ENCODE measurements at regions not wholly inside any gene's neighbourhood (a gene's known extent, or its start where the extent isn't known, plus 50 kb on each side); places are given as distances from the start of the nearest gene placed in this dataset.

DNA sequence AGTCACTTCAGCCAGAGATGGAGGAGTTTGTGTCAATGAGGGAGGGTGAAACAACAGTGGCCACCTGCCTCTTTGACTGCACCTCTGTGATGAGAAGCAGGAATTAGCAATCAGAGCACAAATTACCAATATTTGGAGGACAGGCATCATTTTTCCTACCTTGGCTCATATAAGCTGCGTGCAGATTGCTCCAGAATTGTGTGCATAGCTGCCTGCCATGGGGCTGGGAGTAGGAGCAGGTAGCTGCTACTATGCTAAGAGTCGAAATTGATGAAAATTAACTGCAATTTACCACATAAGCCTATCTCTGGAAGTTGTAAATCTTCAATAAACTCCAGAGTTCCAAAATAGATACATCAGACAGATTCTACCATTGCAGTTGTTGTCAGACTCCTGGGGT lies 167.5 kb upstream of the HTR2A start:
- Mint-ChIP-seq H3K4me3 (no peak overlapping the region), H3K36me3 (ENCODE audit: low read depth) (no peaks in the 10 kb centered on the region), H3K4me1 (no peaks in the 10 kb centered on the region), H3K27me3 (peaks cover 5% of the 10 kb centered on the region), H3K27ac (no peak overlapping the region), H3K9me3 (peaks cover 13% of the 10 kb centered on the region)
- ATAC-seq (replicated peaks), result no peak

DNA sequence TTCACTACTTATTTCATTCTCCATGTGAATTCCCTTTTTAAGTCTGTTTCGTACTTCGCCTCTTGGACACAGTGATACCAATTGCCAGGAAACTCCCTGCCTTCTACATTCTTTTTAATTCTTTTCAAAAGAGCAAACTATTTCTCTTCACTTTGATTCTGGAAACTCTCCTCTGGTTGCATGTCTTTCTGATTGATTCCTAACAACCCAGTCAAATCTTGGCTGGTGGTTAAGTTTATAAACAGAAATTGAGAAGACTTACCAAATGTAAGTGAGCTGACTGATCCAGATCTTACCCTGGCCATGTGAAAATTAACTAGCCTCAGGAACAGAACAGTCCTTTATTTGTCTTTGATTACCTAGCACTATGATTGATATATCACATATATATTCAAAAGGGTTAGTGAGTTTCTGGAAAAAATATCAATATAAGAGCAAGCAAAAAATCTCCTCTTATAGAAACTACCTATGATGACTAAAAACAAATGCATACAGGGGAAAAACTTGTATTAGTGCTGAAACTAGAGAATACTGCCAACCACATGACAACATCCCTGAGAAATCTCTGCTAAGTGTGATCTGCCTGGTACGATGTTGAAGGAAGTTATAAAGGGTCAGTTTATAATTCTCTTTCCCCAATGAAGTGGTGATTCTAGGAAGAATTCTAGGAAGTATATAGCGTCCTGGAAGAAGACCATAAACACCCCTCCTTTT lies 152.6 kb upstream of the HTR2A start:
- no peak for ATAC-seq (replicated peaks)
- no peak overlapping the region for H3K27ac Mint-ChIP-seq
- no peaks in the 10 kb centered on the region for H3K9me3 Mint-ChIP-seq
- no peak overlapping the region for H3K4me3 Mint-ChIP-seq
- H3K4me1 Mint-ChIP-seq, result no peaks in the 10 kb centered on the region
- peaks cover 7% of the 10 kb centered on the region for H3K27me3 Mint-ChIP-seq
- no peaks in the 10 kb centered on the region for H3K36me3 Mint-ChIP-seq (ENCODE audit: low read depth)

DNA sequence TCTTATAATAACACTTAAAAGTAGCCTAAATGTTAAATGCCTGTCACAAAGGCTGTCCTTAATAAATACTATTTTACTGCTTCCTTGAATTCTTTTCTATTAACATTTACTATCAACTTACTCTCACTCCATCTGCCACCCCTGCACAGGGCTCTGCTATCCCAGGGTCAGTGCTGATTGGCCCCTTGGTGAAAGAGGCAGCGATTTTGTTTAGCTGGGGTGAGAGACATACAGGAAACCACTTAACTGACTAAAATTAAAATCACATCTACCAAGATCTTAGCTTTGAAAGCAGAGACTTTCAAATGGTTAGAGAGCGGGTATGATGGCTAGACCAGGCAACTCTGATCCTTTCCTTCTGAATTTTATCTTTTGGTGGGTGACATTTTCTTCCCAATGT lies 149.9 kb upstream of the HTR2A start:
- H3K36me3 Mint-ChIP-seq (ENCODE audit: low read depth), result no peaks in the 10 kb centered on the region
- H3K9me3 Mint-ChIP-seq, result no peaks in the 10 kb centered on the region
- no peak overlapping the region for H3K27ac Mint-ChIP-seq
- H3K4me3 Mint-ChIP-seq, result no peak overlapping the region
- no peaks in the 10 kb centered on the region for H3K4me1 Mint-ChIP-seq
- peaks cover 15% of the 10 kb centered on the region for H3K27me3 Mint-ChIP-seq
- ATAC-seq (replicated peaks), result no peak

DNA sequence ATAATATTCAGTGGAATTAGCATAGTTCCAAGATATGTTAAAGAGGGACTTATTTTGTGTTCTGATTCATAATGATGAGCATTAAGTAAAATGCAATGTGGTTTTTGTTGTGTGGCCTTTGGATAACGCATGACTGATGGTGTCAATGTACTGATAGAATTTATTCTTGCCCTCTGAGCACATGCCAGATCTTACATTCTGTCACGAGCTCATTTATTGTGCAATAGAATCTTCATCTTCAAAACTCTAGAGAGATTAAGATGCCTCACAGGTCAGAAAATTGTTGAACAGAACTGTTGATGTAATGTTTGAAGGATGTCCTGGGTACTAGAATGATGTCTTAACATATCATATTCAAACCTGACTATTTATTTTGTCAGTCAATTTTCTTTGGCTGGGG lies 148.0 kb upstream of the HTR2A start:
- H3K27ac Mint-ChIP-seq, result no peak overlapping the region

DNA sequence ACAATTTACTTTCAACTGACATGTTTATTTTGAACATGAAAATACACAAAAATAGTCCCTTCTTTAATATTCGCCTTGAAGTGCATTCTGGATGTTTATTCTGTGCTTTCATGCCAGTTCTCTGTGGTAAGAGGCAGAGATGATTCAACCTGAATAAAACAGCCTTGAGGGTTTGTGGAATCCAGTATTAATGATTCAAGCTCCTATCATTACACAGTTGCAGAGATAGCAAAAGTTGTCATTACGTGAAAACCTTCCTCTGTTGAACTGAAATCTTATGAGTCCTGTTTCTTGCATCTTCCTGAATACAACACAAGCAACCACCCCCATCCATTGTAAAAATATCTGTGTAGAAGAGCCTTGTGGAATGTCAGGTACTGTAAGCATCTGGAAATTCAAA lies 142.3 kb upstream of the HTR2A start:
- Mint-ChIP-seq H3K27ac (no peak overlapping the region), H3K4me1 (no peaks in the 10 kb centered on the region), H3K9me3 (no peaks in the 10 kb centered on the region), H3K36me3 (ENCODE audit: low read depth) (no peaks in the 10 kb centered on the region), H3K4me3 (no peak overlapping the region), H3K27me3 (peaks cover 22% of the 10 kb centered on the region)
- no peak for ATAC-seq (replicated peaks)

More for the DNA sequence above, 148.0 kb upstream of the HTR2A start:
- no peaks in the 10 kb centered on the region for H3K36me3 Mint-ChIP-seq (ENCODE audit: low read depth)
- no peaks in the 10 kb centered on the region for H3K4me1 Mint-ChIP-seq
- ATAC-seq (replicated peaks), result no peak
- no peak overlapping the region for H3K4me3 Mint-ChIP-seq
- H3K27me3 Mint-ChIP-seq, result peaks cover 22% of the 10 kb centered on the region
- H3K9me3 Mint-ChIP-seq, result no peaks in the 10 kb centered on the region

DNA sequence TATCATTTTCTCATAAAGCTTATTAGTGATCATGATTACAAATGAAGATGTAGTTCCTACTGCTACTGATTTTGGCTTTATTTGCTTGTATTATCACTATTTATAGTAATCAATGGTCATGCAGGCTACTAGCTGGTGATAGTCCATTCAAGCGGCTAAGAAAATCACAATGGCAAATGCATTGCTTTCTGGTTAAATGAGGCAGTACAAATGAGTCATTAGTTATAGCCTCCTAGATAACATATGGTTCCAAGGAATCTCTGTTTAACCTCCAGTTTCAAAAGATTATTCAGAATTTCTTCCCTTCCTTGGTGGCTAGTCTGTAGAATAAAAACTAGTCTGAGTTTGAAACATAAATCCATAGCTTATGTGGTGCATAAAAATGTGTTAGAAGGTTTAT lies 141.3 kb upstream of the HTR2A start:
- no peak for ATAC-seq (replicated peaks)
- Mint-ChIP-seq H3K4me1 (no peaks in the 10 kb centered on the region), H3K4me3 (no peak overlapping the region), H3K36me3 (ENCODE audit: low read depth) (no peaks in the 10 kb centered on the region), H3K27ac (no peak overlapping the region), H3K9me3 (no peaks in the 10 kb centered on the region), H3K27me3 (peaks cover 19% of the 10 kb centered on the region)

DNA sequence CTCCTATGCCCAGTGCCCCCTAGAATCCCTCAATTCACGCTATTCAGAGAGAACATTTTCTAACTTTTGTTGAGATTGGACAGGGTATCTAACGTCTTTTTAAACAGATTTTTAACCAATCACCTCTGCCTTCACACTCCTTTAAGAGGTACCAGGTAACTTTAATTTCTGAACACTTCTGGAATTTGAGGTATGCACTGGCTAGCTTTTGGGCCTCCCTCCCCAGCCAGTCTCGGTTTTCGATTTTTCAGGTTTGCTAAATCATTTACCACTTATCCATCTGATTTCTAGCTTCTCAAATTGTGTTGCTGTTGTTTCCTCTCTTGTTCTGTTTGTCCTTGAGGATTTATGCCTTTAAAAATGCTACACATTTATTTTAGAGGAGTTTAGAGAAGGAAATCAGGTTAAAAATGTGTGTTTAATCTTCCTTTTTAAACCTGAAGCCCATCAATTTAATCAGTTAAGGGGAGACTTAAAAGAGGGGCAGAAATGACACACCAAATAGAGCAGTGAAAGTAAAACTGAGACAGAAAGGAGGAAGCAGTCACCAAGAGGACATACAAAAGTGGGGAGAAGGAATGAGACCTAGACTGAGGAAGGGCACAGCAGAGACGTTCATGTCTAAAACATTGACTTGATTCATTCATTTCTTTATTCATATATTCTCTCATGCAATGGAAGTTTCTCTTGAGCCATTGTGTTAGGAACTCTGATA lies 139.6 kb upstream of the HTR2A start:
- ATAC-seq (replicated peaks), result no peak
- peaks cover 19% of the 10 kb centered on the region for H3K27me3 Mint-ChIP-seq
- no peak overlapping the region for H3K4me3 Mint-ChIP-seq
- H3K9me3 Mint-ChIP-seq, result no peaks in the 10 kb centered on the region
- no peak overlapping the region for H3K27ac Mint-ChIP-seq
- H3K36me3 Mint-ChIP-seq (ENCODE audit: low read depth), result no peaks in the 10 kb centered on the region
- H3K4me1 Mint-ChIP-seq, result no peaks in the 10 kb centered on the region

DNA sequence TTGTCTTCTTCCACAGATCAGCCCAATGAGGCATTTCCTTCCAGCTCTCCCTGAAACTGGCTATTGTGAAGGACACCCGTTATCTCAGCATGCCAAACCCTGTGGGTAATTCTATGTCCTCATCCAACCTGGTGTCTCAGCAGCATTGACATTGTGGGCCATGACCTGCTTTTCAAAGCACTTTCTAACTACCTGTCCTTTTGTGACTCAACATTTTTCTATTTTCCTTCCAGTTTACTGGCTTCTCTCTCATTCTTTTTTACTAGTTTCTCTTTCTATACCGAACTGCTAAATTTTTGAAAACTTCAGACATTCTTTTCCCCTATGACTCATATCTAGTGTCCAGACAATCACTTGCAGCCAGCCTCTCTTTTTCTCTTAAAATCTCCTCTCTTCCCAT lies 136.4 kb upstream of the HTR2A start:
- H3K9me3 Mint-ChIP-seq, result no peaks in the 10 kb centered on the region
- no peak overlapping the region for H3K4me3 Mint-ChIP-seq

DNA sequence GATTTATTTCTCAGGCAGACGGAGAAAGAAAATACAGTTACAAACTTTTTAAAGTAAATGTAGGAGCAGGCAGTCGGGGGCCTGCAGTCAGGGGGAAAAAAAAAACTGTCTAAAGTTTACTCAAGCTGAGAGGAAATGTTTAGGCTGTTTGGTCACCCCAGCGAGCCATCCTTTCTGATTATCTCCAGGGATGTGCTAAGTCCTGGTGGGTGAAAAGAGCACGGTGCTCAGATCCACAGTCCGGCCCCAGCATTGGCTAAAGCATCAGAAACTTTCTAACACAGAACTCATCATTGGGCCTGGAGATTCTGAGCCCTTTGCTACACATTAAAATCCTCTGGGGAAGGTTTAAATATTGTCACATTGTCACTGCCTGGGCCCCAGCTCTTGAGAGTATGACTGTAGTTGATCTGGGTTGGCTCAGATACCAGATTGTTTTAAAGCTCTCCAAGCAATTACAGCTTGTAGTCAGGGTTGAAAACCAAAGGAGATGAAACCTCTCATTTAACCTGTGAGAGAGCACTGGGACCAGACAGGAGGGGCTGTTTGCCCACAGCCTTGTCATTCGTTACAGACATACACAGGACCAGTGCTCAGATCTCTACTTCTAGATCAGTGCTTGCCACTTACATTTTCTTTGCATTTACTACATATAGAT lies 131.1 kb upstream of the HTR2A start:
- Mint-ChIP-seq H3K9me3 (no peaks in the 10 kb centered on the region), H3K4me1 (no peaks in the 10 kb centered on the region), H3K4me3 (no peak overlapping the region), H3K27me3 (peaks cover 3% of the 10 kb centered on the region), H3K36me3 (ENCODE audit: low read depth) (no peaks in the 10 kb centered on the region), H3K27ac (no peak overlapping the region)
- ATAC-seq (replicated peaks), result no peak

More for the DNA sequence above, 136.4 kb upstream of the HTR2A start:
- Mint-ChIP-seq H3K4me1 (no peaks in the 10 kb centered on the region), H3K27me3 (peaks cover 12% of the 10 kb centered on the region), H3K27ac (no peak overlapping the region), H3K36me3 (ENCODE audit: low read depth) (no peaks in the 10 kb centered on the region)
- ATAC-seq (replicated peaks), result no peak

DNA sequence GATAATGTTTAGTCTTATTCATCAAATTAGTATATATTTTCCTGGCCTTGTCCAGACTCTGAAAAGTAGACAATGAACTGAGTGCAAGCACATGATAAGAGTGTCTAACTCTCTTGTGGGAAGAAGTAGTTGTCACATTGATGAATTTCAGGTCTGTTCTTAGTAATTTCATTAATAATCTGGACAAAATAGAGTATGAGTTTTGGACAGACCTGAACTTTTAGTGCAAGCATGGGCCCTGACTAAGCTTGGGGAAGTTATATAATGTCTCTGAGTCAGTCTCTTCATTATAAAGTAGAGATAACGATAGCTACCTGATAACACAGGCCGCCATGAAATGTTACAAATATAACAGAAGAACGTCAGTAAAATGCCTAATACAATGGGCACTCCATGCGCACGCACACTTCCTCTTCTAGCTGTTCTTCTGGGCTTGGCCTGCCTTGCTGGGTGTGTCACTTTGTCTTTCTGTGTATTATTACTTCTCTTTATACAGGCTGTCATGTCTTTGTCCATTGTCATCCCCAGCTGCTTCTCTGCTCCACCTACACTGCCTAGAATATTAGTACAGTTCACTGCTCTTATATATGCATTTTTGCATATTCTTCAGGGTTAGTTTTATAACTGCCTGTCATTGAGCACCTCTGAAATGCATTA lies 129.1 kb upstream of the HTR2A start:
- Mint-ChIP-seq H3K36me3 (ENCODE audit: low read depth) (no peaks in the 10 kb centered on the region), H3K4me3 (no peak overlapping the region), H3K27me3 (peaks cover 3% of the 10 kb centered on the region), H3K4me1 (no peaks in the 10 kb centered on the region), H3K9me3 (no peaks in the 10 kb centered on the region), H3K27ac (no peak overlapping the region)
- ATAC-seq (replicated peaks), result no peak

DNA sequence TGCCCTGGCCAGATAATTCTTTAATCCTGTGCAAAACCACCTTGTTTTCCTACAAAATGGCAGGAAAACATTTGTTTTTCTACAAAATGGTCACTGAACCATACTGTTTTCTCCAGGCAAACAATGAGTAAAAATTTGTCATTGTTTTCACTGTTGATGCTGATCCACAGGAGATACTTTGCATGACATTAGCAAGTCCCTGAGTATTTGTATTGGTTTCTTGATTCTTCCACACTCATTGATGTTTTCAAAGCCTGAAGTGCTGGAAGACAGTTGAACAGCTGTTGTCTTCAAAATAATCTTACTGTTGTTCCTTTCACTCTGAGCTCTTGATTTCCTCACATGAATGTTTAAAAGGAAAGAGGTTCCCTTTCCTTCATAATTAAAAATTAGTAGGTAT lies 123.1 kb upstream of the HTR2A start:
- no peak overlapping the region for H3K27ac Mint-ChIP-seq
- H3K4me3 Mint-ChIP-seq, result no peak overlapping the region
- H3K9me3 Mint-ChIP-seq, result no peaks in the 10 kb centered on the region
- no peaks in the 10 kb centered on the region for H3K27me3 Mint-ChIP-seq
- ATAC-seq (replicated peaks), result no peak
- H3K36me3 Mint-ChIP-seq (ENCODE audit: low read depth), result no peaks in the 10 kb centered on the region
- H3K4me1 Mint-ChIP-seq, result no peaks in the 10 kb centered on the region

DNA sequence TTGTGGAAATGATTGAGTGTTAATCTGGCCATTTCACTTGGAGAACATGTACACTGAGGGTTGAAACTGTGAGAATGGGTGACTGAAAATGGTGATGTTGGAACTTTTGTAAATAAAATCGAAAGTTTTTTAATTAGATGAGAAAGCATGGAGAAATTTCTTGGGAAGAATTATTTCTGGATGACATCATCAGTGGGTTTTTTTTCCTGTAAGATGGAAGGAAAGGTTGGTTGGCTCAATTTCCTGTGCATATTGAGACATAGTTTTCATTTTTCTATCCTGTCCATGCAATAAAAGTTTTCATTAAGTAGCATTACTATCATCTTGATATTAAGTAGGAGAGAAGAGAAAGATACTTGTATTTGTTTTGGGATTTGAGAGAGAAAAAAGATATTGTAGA lies 120.6 kb upstream of the HTR2A start:
- Mint-ChIP-seq H3K27ac (no peak overlapping the region), H3K36me3 (ENCODE audit: low read depth) (no peaks in the 10 kb centered on the region), H3K27me3 (no peaks in the 10 kb centered on the region), H3K9me3 (no peaks in the 10 kb centered on the region), H3K4me1 (no peaks in the 10 kb centered on the region), H3K4me3 (no peak overlapping the region)
- no peak for ATAC-seq (replicated peaks)

DNA sequence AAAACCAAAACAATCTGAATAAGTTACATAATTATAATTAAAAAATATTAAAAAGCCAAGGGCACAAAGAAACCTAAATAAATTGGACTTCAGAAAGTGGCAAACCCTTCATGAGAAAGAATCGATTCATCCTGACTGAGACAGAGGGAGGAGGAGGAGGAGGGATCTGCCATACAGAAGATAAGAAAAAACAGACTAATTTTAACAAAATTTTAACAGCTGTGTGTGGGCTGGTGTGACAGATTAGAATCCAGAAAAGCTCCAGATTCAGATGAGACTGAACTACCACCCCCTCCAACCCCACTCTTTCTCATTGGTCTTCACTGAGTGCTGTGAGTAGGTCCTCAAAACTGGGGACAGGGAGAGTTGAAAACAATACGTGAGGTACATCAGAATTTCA lies 111.5 kb upstream of the HTR2A start:
- H3K27ac Mint-ChIP-seq, result no peak overlapping the region
- no peak overlapping the region for H3K4me3 Mint-ChIP-seq
- H3K9me3 Mint-ChIP-seq, result no peaks in the 10 kb centered on the region
- H3K27me3 Mint-ChIP-seq, result peaks cover 15% of the 10 kb centered on the region
- H3K4me1 Mint-ChIP-seq, result no peaks in the 10 kb centered on the region
- no peaks in the 10 kb centered on the region for H3K36me3 Mint-ChIP-seq (ENCODE audit: low read depth)
- ATAC-seq (replicated peaks), result no peak

DNA sequence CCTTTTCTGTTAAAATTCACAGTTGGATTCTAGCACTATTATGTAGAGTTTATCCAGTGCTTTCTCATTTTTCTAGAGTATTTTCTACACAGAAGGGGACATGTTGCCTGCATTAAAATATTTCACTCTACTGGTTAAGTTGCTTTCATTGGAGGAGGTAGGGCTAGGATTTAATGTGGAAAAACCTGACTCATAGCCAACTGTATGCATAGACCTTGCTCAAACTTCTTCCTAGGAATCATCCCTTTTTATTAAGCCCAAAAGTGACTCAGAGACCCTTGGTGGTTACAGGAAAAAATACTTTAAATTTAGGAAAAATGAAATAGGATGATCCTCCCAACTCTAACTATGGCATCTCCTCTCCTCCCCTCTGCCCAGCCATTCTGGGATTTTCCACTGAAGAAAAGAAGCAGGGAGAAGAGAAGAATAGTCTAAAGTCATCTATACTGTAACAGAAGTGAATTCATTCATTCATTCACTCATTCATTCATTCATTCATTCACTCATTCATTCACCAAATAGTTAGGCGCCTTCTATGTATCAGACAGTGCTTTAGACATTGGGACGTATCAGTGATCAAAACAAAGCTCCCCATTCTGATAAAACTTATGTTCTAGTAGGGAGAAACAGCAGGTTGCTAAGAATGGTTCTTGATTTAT lies 109.0 kb upstream of the HTR2A start:
- Mint-ChIP-seq H3K36me3 (ENCODE audit: low read depth) (no peaks in the 10 kb centered on the region), H3K27ac (no peak overlapping the region), H3K4me3 (no peak overlapping the region), H3K4me1 (no peaks in the 10 kb centered on the region), H3K27me3 (peaks cover 18% of the 10 kb centered on the region), H3K9me3 (no peaks in the 10 kb centered on the region)
- ATAC-seq (replicated peaks), result no peak
